ENCODE measurements at regions not wholly inside any gene's neighbourhood (a gene's known extent, or its start where the extent isn't known, plus 50 kb on each side); places are given as distances from the start of the nearest gene placed in this dataset.

- TF ChIP-seq POLR2AphosphoS5 (IDR thresholded peaks at IDR 0.05; ENCODE audit: low read depth, low read length): no peak
- TF ChIP-seq EZH2 (IDR thresholded peaks at IDR 0.05): no peak
- no peak for TF ChIP-seq POLR2A (IDR thresholded peaks at IDR 0.05; ENCODE audit: borderline replicate concordance, extremely low read depth, insufficient read depth, insufficient read length)
- no peak for TF ChIP-seq ATF3 (IDR thresholded peaks at IDR 0.05)
- TF ChIP-seq CTCF (IDR thresholded peaks at IDR 0.05 in 2 of 3, conservative IDR thresholded peaks at IDR 0.05 in 1 of 3; ENCODE audit: borderline replicate concordance in 1 of 3, insufficient read depth in 1 of 3, low read depth in 2 of 3, low read length in 2 of 3): no peak
- no peak for TF ChIP-seq EZH2phosphoT487 (IDR thresholded peaks at IDR 0.05; ENCODE audit: borderline replicate concordance)
- TF ChIP-seq, protein P1, sequence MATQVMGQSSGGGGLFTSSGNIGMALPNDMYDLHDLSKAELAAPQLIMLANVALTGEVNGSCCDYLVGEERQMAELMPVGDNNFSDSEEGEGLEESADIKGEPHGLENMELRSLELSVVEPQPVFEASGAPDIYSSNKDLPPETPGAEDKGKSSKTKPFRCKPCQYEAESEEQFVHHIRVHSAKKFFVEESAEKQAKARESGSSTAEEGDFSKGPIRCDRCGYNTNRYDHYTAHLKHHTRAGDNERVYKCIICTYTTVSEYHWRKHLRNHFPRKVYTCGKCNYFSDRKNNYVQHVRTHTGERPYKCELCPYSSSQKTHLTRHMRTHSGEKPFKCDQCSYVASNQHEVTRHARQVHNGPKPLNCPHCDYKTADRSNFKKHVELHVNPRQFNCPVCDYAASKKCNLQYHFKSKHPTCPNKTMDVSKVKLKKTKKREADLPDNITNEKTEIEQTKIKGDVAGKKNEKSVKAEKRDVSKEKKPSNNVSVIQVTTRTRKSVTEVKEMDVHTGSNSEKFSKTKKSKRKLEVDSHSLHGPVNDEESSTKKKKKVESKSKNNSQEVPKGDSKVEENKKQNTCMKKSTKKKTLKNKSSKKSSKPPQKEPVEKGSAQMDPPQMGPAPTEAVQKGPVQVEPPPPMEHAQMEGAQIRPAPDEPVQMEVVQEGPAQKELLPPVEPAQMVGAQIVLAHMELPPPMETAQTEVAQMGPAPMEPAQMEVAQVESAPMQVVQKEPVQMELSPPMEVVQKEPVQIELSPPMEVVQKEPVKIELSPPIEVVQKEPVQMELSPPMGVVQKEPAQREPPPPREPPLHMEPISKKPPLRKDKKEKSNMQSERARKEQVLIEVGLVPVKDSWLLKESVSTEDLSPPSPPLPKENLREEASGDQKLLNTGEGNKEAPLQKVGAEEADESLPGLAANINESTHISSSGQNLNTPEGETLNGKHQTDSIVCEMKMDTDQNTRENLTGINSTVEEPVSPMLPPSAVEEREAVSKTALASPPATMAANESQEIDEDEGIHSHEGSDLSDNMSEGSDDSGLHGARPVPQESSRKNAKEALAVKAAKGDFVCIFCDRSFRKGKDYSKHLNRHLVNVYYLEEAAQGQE (IDR thresholded peaks at IDR 0.05; ENCODE audit: low read depth): no peak
- no peak for TF ChIP-seq YY1 (IDR thresholded peaks at IDR 0.05; ENCODE audit: extremely low read depth, insufficient replicate concordance, low read depth, low read length)
Measured at GRCh38 chr3:16721494-16721893, 116.3 kb upstream of the DAZL start.

All from HCT116 (cell line).